OCI-LY3 (cell line): ENCODE measurements at regions not wholly inside any gene's neighbourhood (a gene's known extent, or its start where the extent isn't known, plus 50 kb on each side); places are given as distances from the start of the nearest gene placed in this dataset.

ENCODE experiments used
- EZH2phosphoT487 ChIP-seq: fragments of 200-600 bp; shearing (Covaris generic); IDR thresholded peaks from 2 replicates; pipeline ENCODE4 v1.6.1; 2018; ENCODE audit warnings: antibody characterized with exemption, mixed run types, low read depth
- TF ChIP-seq, protein P1 (sequence below): fragments of 200-600, 300-600 bp; sonication (generic); IDR thresholded peaks from 2 replicates; pipeline ENCODE4 v1.5.1; 2014; ENCODE audit warnings: antibody characterized with exemption, low read length, low read depth

GRCh38 chr1:244118109-244118761 lies 67.2 kb downstream of the ZBTB18 start:
- TF ChIP-seq, protein P1, sequence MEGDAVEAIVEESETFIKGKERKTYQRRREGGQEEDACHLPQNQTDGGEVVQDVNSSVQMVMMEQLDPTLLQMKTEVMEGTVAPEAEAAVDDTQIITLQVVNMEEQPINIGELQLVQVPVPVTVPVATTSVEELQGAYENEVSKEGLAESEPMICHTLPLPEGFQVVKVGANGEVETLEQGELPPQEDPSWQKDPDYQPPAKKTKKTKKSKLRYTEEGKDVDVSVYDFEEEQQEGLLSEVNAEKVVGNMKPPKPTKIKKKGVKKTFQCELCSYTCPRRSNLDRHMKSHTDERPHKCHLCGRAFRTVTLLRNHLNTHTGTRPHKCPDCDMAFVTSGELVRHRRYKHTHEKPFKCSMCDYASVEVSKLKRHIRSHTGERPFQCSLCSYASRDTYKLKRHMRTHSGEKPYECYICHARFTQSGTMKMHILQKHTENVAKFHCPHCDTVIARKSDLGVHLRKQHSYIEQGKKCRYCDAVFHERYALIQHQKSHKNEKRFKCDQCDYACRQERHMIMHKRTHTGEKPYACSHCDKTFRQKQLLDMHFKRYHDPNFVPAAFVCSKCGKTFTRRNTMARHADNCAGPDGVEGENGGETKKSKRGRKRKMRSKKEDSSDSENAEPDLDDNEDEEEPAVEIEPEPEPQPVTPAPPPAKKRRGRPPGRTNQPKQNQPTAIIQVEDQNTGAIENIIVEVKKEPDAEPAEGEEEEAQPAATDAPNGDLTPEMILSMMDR, result no peak
- no peak for TF ChIP-seq EZH2phosphoT487
